DMS79 treated with DMSO at 0.1 percent for 48 hours (cell line): ENCODE measurements at regions not wholly inside any gene's neighbourhood (a gene's known extent, or its start where the extent isn't known, plus 50 kb on each side); places are given as distances from the start of the nearest gene placed in this dataset.
"Not testable (repeated sequence)": the region's sequence is repeated elsewhere in the genome, so short reads cannot be mapped to it uniquely, and the experiment has no call there.

Experiments
- DNase-seq: peaks from one replicate; lab custom pipeline; 2025; lab: John Stamatoyannopoulos, UW

DNA sequence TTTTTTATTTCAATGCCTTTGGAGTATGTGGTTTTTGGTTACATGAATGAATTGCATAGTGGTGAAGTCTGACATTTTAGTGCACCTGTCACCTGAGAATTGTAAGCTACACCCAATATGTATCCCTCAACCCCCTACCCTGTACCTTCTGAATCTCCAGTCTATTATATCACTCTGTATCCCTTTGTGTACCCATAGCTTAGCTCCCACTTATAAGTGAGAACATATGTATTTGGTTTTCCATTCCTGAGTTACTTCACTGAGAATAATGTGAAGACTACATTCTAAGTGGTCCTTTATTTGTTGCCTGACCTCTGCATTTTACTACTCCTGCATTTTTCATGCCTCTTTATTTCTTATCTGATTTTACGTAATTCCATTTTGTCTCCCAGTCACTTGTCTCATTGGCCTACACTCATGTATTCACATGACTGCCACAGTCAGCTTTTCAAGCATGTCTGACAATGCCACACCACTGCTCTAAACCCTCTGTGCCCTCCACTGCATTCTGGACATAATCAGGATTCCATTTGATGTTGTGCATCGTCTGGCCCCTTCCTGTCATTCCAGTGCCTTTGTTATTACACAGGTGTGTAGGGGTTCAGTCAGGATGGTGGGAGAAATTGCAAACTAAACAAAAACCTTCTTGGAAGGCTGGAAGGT is 1325.5 kb downstream of the XPNPEP1 start:
- no peak for DNase-seq

GRCh38 chr10:108597031-108597430 is 1326.3 kb downstream of the XPNPEP1 start:
- no peak for DNase-seq

GRCh38 chr10:108592956-108593355 is 1330.4 kb downstream of the XPNPEP1 start:
- no peak for DNase-seq

- DNase-seq: no peak
Measured at GRCh38 chr10:108591417-108591816, 1331.9 kb downstream of the XPNPEP1 start.

DNA sequence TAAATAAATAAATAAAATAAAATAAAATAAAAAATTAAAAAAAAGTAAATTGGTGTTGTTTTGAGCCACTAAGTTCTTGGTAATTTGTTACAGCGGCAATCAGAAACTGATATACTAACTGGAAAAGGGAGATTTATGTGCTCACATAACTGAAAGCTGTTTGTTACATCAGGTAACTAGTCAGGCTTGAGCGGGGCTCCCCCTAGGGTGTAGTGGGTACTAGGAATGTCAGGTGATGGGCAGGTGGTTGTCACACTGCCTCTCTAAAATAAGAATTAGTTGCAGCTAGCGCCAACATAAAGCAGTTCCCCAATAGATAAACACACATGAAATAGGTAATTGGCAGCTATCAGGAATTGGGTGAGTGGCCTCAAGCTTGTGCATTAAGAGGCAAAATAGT is 1336.9 kb downstream of the XPNPEP1 start:
- no peak for DNase-seq

- DNase-seq: no peak
Measured at GRCh38 chr10:108583877-108584276, 1339.4 kb downstream of the XPNPEP1 start.

DNA sequence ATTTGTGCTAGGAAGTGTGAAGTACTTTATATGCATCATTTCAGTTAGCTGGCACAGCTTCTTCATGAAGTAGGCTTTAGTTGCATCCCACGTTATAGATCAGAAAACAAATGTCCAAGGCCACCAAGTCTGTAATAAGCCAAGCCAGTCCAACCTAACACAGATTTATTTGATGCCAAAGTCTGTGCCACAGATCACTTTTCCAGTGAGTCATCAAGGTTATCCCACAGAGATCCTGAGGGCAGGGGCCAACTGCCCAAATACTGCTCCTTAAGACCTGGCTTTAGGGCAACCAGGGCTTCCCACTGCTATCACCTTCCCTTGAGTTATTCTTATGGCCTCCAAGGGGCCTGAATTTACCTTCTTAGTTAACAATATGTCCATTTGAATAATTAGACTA is 1340.4 kb downstream of the XPNPEP1 start:
- DNase-seq: no peak

- no peak for DNase-seq
Measured at GRCh38 chr10:108582387-108582786, 1340.9 kb downstream of the XPNPEP1 start.

DNA sequence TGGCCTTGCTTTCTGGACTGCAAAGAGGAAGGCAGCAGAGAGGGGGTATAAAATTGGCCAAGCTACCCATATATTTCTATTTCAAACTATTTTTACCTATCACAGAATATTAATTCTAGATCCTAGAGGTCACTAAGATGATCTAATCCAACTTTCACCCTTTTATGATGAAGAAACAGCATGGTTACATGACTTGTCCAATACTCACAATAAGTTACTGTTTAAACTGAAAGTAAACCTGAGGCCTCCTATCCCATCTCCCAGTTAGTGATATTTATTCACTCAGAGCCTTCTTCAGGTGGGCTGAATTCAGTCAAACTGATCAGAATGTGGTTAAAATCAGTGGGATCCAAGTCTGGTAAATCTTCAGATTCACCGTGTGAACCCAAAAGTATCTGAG is 1345.1 kb downstream of the XPNPEP1 start:
- DNase-seq: no peak

GRCh38 chr10:108574233-108574632 is 1349.1 kb downstream of the XPNPEP1 start:
- no peak for DNase-seq

- no peak for DNase-seq
Measured at GRCh38 chr10:108568824-108569223, 1354.5 kb downstream of the XPNPEP1 start.

DNA sequence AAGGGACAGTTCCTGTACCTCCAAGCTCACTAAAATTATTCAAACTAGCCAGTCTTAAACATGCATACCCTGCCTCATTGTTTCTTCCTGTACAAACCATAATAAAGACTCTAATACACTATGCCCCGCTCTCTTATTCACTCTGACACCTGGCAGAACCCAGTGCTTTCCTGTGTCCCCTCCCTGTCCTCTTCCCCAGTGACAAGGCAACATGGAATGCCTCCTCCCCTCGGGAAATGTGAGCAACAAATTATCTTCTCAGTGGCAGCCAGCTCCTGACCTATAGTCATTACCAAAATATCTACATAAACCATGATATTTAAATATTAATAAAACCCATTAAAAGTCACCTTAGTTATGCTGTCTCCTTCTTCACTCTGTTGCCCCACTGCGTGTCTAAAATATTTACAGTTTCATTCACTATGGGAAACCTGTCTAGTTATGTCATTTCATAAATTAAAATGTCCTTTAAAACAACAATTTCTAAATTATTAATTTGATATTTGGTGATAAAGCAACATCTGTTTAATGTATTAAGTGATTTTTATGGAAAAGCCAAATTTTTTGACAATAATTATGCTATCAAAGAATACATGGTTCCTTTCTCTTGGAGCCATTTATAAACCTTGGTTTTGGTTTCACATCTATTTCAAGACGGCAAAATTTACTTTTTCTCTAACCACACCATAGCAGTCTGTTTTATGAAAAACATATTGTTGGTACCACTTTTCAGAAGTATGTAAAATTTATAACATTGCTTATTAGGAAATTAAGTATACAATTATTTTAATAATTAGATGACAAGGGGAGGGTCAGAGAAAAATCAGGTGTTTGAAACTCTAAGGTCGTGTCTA is 1355.2 kb downstream of the XPNPEP1 start:
- DNase-seq: no peak

DNA sequence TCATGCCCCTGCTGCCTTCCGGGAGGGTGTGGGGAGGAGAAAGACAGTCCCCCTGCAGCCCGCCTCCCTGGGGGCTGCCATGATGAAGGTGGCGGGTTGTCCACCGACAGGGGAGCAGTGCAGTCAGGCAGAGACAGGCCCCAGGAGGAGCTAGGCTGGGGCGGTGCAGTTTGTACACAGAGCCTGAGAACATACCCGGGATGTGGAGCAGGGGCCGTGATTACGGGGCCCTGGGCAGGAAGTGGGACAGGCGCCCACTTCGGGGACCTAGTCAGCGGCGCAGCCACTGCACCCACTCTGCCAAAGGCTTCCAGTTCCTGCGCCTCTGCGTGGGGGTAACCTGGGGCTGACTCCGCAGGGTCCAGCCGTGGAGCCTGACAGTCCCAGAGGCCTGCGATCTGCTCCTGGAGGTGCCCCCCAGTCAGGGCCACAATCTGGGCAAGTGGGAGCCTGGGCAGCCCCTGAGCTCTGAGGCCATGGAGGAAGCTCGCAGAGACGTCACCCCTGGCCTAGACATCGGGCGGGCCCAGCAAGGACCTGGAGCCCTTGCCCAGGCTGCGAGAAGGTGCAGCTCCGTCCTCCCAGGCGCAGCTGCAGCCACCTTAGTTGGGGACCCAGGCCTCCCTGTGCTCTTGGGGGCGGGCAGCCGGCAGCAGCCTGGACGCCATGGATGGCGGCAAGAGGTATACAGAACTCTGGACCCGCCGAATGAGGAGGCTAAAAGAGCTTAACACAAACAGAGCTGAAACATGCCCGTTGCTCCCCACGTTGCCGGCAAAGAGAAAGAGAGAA is 1356.8 kb downstream of the XPNPEP1 start:
- DNase-seq: no peak

DNA sequence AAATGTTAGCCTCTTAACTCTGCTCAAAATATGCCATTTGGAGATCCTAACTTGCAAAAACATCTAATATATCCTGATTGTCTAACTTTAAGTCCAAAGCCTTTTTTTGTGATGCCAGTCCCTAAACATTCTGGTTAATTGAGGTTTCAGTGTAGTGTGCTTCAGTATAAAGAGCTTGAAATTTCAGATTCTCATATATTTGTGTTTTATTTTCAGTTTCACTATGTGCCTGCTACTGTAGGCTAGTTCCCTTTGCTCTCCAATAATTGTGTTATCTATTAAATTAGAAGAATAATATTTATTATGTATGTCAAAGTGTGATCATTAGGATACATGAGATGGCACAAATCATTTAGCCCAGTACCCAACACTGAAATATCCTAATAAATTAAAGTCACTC is 1361.2 kb downstream of the XPNPEP1 start:
- DNase-seq: no peak

DNA sequence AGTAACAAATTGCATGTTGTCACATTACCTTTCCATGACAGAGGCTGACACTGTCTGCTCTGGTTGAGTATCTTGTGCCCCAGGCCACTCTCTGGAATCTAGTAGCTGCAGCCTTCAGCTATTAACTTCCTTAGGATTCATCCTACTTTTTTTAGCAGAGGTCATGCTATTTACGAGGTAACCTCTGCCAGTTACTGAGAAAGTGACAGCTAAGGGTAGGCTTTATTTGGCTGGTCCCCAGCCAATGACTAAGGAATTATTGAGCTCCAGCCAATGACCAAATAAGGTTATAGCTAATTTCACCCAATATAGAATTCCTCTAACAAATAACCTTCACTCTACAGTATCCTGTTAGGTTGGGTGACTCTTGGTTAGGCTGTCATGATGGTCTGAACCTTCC is 1361.7 kb downstream of the XPNPEP1 start:
- no peak for DNase-seq

- DNase-seq: no peak
Measured at GRCh38 chr10:108560488-108560887, 1362.8 kb downstream of the XPNPEP1 start.

DNA sequence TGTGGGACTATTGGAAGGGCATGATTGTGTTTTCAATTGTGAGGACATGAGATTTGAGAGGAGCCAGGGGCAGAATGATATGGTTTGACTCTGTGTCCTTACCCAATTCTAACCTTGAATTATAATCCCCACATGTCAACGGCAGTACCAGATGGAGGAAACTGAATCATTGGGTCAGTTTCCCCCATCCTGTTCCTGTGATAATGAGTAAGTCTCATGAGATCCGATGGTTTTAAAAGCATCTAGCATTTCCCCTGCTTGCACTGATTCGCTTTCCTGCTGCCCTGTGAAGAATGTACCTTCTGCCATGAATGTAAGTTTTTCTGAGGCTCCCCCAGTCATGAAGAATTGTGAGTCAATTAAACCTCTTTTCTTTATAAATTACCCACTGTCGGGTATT is 1367.1 kb downstream of the XPNPEP1 start:
- no peak for DNase-seq

GRCh38 chr10:108545921-108546320 is 1377.4 kb downstream of the XPNPEP1 start:
- DNase-seq: no peak

- DNase-seq: no peak
Measured at GRCh38 chr10:108544500-108545120, 1378.7 kb downstream of the XPNPEP1 start.

GRCh38 chr10:108533551-108533950 is 1369.0 kb upstream of the SORCS1 start:
- DNase-seq: not testable (repeated sequence)

- DNase-seq: no peak
Measured at GRCh38 chr10:108523016-108523800, 1358.7 kb upstream of the SORCS1 start.
